ENCODE measurements at regions not wholly inside any gene's neighbourhood (a gene's known extent, or its start where the extent isn't known, plus 50 kb on each side); places are given as distances from the start of the nearest gene placed in this dataset.

GRCh38 chr9:28600226-28600625 is 1026.9 kb upstream of the C9orf72 start:
- ATAC-seq (no peak), FAIRE-seq (no peak), DNase-seq (ENCODE audit: extremely low read depth in 1 of 4, low spot score in 3 of 4) (no peak)
- Histone ChIP-seq H3K4me3 (no peak overlapping the region), H3K36me3 (ENCODE audit: control insufficient read depth, insufficient read depth, low read length) (no peaks in the 10 kb centered on the region), H3K4me1 (replicated peaks in 1 of 2; ENCODE audit: control insufficient read depth in 2 of 2, insufficient read depth in 2 of 2, low read length in 2 of 2) (no peaks in the 10 kb centered on the region), H3K9me3 (replicated peaks; ENCODE audit: control insufficient read depth, insufficient read depth, low read depth, low read length) (no peaks in the 10 kb centered on the region), H2AFZ (ENCODE audit: low read depth, low read length) (no peak overlapping the region), H4K20me1 (replicated peaks; ENCODE audit: control insufficient read depth, insufficient read depth, low read length) (no peaks in the 10 kb centered on the region), H3K79me2 (ENCODE audit: control insufficient read depth, insufficient read depth, low read length) (no peaks in the 10 kb centered on the region), H3K9me1 (ENCODE audit: control insufficient read depth, insufficient read depth, low read length) (no peaks in the 10 kb centered on the region), H3K27ac (ENCODE audit: extremely low read depth, low read depth, low read length) (no peak overlapping the region), H3K27me3 (ENCODE audit: control insufficient read depth in 2 of 2, insufficient read depth in 2 of 2, low read length in 2 of 2) (no peaks in the 10 kb centered on the region), H3K4me2 (ENCODE audit: insufficient read depth, low read length) (no peak overlapping the region), H3K9ac (ENCODE audit: insufficient read depth in 1 of 2, low read depth in 2 of 2, low read length in 2 of 2) (no peak overlapping the region)
- POLR2A ChIA-PET, result no interaction called here
- intact Hi-C loops (cut with micrococcal nuclease) (no loop called here), in situ Hi-C loops (cut with MboI) (no loop called here)
- no peak for TF ChIP-seq KLF16 (IDR thresholded peaks at IDR 0.05)
- TF ChIP-seq ESRRA (IDR thresholded peaks at IDR 0.05; ENCODE audit: borderline replicate concordance, low read depth), result no peak
- no TSS peak for BruUV-seq (replicated peaks)
- CTCF ChIA-PET (ENCODE audit: low intra/inter-chr PET ratio), result no interaction called here
- WGBS (ENCODE audit: insufficient coverage, low coverage, missing lambda C conversion rate), result no CpG with 5 or more reads among the region's 1 CpG

- in situ Hi-C loops (cut with MboI), result no loop called here
Observed at GRCh38 chr9:28607843-28608242, 1034.6 kb upstream of the C9orf72 start.

More at GRCh38 chr9:28607843-28608242, 1034.6 kb upstream of the C9orf72 start:
- BruUV-seq (replicated peaks), result no TSS peak
- Histone ChIP-seq H3K9me3 (replicated peaks; ENCODE audit: control insufficient read depth, insufficient read depth, low read depth, low read length) (no peaks in the 10 kb centered on the region), H2AFZ (ENCODE audit: low read depth, low read length) (no peak overlapping the region), H3K27me3 (ENCODE audit: control insufficient read depth in 2 of 2, insufficient read depth in 2 of 2, low read length in 2 of 2) (no peaks in the 10 kb centered on the region), H4K20me1 (replicated peaks; ENCODE audit: control insufficient read depth, insufficient read depth, low read length) (no peaks in the 10 kb centered on the region), H3K4me3 (no peak overlapping the region), H3K79me2 (ENCODE audit: control insufficient read depth, insufficient read depth, low read length) (no peaks in the 10 kb centered on the region), H3K9me1 (ENCODE audit: control insufficient read depth, insufficient read depth, low read length) (no peaks in the 10 kb centered on the region), H3K27ac (ENCODE audit: extremely low read depth, low read depth, low read length) (no peak overlapping the region), H3K4me2 (ENCODE audit: insufficient read depth, low read length) (no peak overlapping the region), H3K36me3 (ENCODE audit: control insufficient read depth, insufficient read depth, low read length) (no peaks in the 10 kb centered on the region), H3K4me1 (replicated peaks in 1 of 2; ENCODE audit: control insufficient read depth in 2 of 2, insufficient read depth in 2 of 2, low read length in 2 of 2) (no peaks in the 10 kb centered on the region), H3K9ac (ENCODE audit: insufficient read depth in 1 of 2, low read depth in 2 of 2, low read length in 2 of 2) (no peak overlapping the region)
- DNase-seq (ENCODE audit: extremely low read depth in 1 of 4, low spot score in 3 of 4) (no peak), FAIRE-seq (no peak), ATAC-seq (no peak)
- ChIA-PET CTCF (ENCODE audit: low intra/inter-chr PET ratio) (no interaction called here), POLR2A (no interaction called here)
- intact Hi-C loops (cut with micrococcal nuclease), result no loop called here
- TF ChIP-seq RNF2 (IDR thresholded peaks at IDR 0.05), result no peak
- no peak for TF ChIP-seq HDAC1 (IDR thresholded peaks at IDR 0.05)
- no peak for TF ChIP-seq MCM3 (IDR thresholded peaks at IDR 0.05)
- no peak for TF ChIP-seq KLF6 (CRISPR knock-in tag; IDR thresholded peaks at IDR 0.05; ENCODE audit: borderline replicate concordance)
- TF ChIP-seq NFATC3 (IDR thresholded peaks at IDR 0.05), result no peak
- no peak for TF ChIP-seq NFRKB (IDR thresholded peaks at IDR 0.05; ENCODE audit: low read depth)
- no peak for TF ChIP-seq ATF3 (IDR thresholded peaks at IDR 0.05)
- TF ChIP-seq ATF3 (CRISPR knock-in tag; conservative IDR thresholded peaks at IDR 0.05), result no peak
- no peak for TF ChIP-seq ELK3 (CRISPR knock-in tag; IDR thresholded peaks at IDR 0.05)

Measured in K562 (cell line).